Astrocyte (in vitro differentiated cells and primary cell): ENCODE measurements at regions not wholly inside any gene's neighbourhood (a gene's known extent, or its start where the extent isn't known, plus 50 kb on each side); places are given as distances from the start of the nearest gene placed in this dataset.
"Not testable (repeated sequence)": the region's sequence is repeated elsewhere in the genome, so short reads cannot be mapped to it uniquely, and the experiment has no call there.

Experiments used
- DNase-seq: peaks from one replicate; pipeline ENCODE4 v3.0.0-alpha.2; 2010; ENCODE audit warnings: low read depth
- FAIRE-seq: peaks from 2 replicates; lab custom pipeline; 2011; peaks lifted over from hg19 to GRCh38; lab: Jason Lieb, UNC
- H2AFZ ChIP-seq: 2 replicates; pipeline ENCODE4 v1.6.0; 2012; ENCODE audit warnings: low read depth, low read length, inconsistent platforms
- H3K27ac ChIP-seq: 2 replicates; pipeline ENCODE4 v1.5.1; 2011; ENCODE audit warnings: low read depth, low read length, inconsistent platforms
- H3K27me3 ChIP-seq: 2 replicates; pipeline ENCODE4 v1.6.0; 2011; ENCODE audit warnings: low read length, inconsistent platforms; ENCODE audit not compliant: insufficient read depth
- H3K36me3 ChIP-seq: 2 replicates; pipeline ENCODE4 v1.5.1; 2011; ENCODE audit warnings: low read length, inconsistent platforms; ENCODE audit not compliant: insufficient read depth
- H3K4me1 ChIP-seq: 2 replicates; pipeline ENCODE4 v1.5.1; 2011; ENCODE audit warnings: low read length, inconsistent platforms; ENCODE audit not compliant: insufficient read depth
- H3K4me2 ChIP-seq: 2 replicates; pipeline ENCODE4 v1.6.0; 2012; ENCODE audit warnings: low read length, inconsistent platforms
- H3K4me3 ChIP-seq: 2 replicates; pipeline ENCODE4 v1.5.1; 2011; ENCODE audit warnings: low read depth, mild to moderate bottlenecking, low read length, inconsistent platforms; ENCODE audit not compliant: insufficient read depth
- H3K79me2 ChIP-seq: 2 replicates; pipeline ENCODE4 v1.6.0; 2012; ENCODE audit warnings: mild to moderate bottlenecking, low read length, inconsistent platforms; ENCODE audit not compliant: insufficient read depth
- H3K9ac ChIP-seq: 2 replicates; pipeline ENCODE4 v1.6.0; 2012; ENCODE audit warnings: mild to moderate bottlenecking, low read length, inconsistent platforms
- H3K9me3 ChIP-seq: 2 replicates; pipeline ENCODE4 v1.5.1; 2012; ENCODE audit warnings: low read depth, mild to moderate bottlenecking, low read length, inconsistent platforms; ENCODE audit not compliant: insufficient read depth
- H4K20me1 ChIP-seq: 2 replicates; pipeline ENCODE4 v1.6.0; 2012; ENCODE audit warnings: low read length, inconsistent platforms; ENCODE audit not compliant: insufficient read depth
- H3K27ac Mint-ChIP-seq: one replicate; pipeline ENCODE4 v1.8.0; 2021; ENCODE audit warnings: mild to moderate bottlenecking, mixed read lengths; ENCODE audit not compliant: unreplicated experiment
- H3K27me3 Mint-ChIP-seq: one replicate; pipeline ENCODE4 v1.8.0; 2021; ENCODE audit warnings: low read depth, mixed read lengths; ENCODE audit not compliant: unreplicated experiment
- H3K36me3 Mint-ChIP-seq: one replicate; pipeline ENCODE4 v1.8.0; 2021; ENCODE audit warnings: low read depth, mixed read lengths; ENCODE audit not compliant: unreplicated experiment
- H3K4me1 Mint-ChIP-seq: one replicate; pipeline ENCODE4 v1.8.0; 2021; ENCODE audit warnings: low read depth, mixed read lengths; ENCODE audit not compliant: unreplicated experiment
- H3K4me3 Mint-ChIP-seq: one replicate; pipeline ENCODE4 v1.8.0; 2021; ENCODE audit warnings: mild to moderate bottlenecking, moderate library complexity, mixed read lengths; ENCODE audit not compliant: unreplicated experiment
- H3K9me3 Mint-ChIP-seq: one replicate; pipeline ENCODE4 v1.8.0; 2021; ENCODE audit warnings: mild to moderate bottlenecking, mixed read lengths; ENCODE audit not compliant: unreplicated experiment
- CTCF ChIP-seq: IDR thresholded peaks from 2 replicates; pipeline ENCODE4 v1.5.1; 2011; ENCODE audit warnings: low read depth, mild to moderate bottlenecking, inconsistent platforms, low read length, moderate library complexity; ENCODE audit not compliant: insufficient read depth
- EZH2 ChIP-seq: IDR thresholded peaks from 2 replicates; pipeline ENCODE4 v1.6.1; 2012; ENCODE audit warnings: mild to moderate bottlenecking, low read length, inconsistent platforms; ENCODE audit not compliant: insufficient read depth

- Mint-ChIP-seq H3K36me3 (no peaks in the 10 kb centered on the region), H3K27ac (no peak overlapping the region)
Measured at GRCh38 chr12:76936275-76937193, 57.7 kb upstream of the CSRP2 start.

GRCh38 chr12:76933392-76933791 lies 54.6 kb upstream of the CSRP2 start:
- H2AFZ ChIP-seq, H3K4me1 Mint-ChIP-seq, H3K27ac ChIP-seq, H3K4me3 Mint-ChIP-seq, H3K9me3 ChIP-seq, H3K4me3 ChIP-seq, H3K27ac Mint-ChIP-seq, H3K9me3 Mint-ChIP-seq, H3K79me2 ChIP-seq, H3K27me3 Mint-ChIP-seq, H3K4me1 ChIP-seq, H3K4me2 ChIP-seq, H3K27me3 ChIP-seq, DNase-seq, H3K9ac ChIP-seq, FAIRE-seq, H3K36me3 Mint-ChIP-seq, H3K36me3 ChIP-seq, H4K20me1 ChIP-seq: not testable (repeated sequence)

More at GRCh38 chr12:76936275-76937193, 57.7 kb upstream of the CSRP2 start:
- peaks cover 2% of the 10 kb centered on the region for H3K4me1 Mint-ChIP-seq
- Histone ChIP-seq H2AFZ (no peak overlapping the region), H4K20me1 (no peaks in the 10 kb centered on the region), H3K4me1 (no peaks in the 10 kb centered on the region), H3K79me2 (no peaks in the 10 kb centered on the region), H3K4me3 (no peak overlapping the region), H3K4me2 (no peak overlapping the region), H3K36me3 (no peaks in the 10 kb centered on the region), H3K27me3 (no peaks in the 10 kb centered on the region), H3K9ac (no peak overlapping the region), H3K9me3 (no peaks in the 10 kb centered on the region), H3K27ac (no peak overlapping the region)
- no peaks in the 10 kb centered on the region for H3K27me3 Mint-ChIP-seq
- DNase-seq (no peak), FAIRE-seq (no peak)
- no peak overlapping the region for H3K4me3 Mint-ChIP-seq
- H3K9me3 Mint-ChIP-seq, result peaks cover 2% of the 10 kb centered on the region
- TF ChIP-seq CTCF (no peak), EZH2 (no peak)

GRCh38 chr12:76929499-76929898 lies 50.7 kb upstream of the CSRP2 start:
- no peak overlapping the region for H3K4me3 Mint-ChIP-seq
- FAIRE-seq, result no peak
- Histone ChIP-seq H3K27ac (no peak overlapping the region), H3K4me3 (no peak overlapping the region), H3K9me3 (no peaks in the 10 kb centered on the region), H3K79me2 (no peaks in the 10 kb centered on the region), H3K4me1 (no peaks in the 10 kb centered on the region), H4K20me1 (no peaks in the 10 kb centered on the region), H3K9ac (no peak overlapping the region), H3K27me3 (no peaks in the 10 kb centered on the region), H2AFZ (no peak overlapping the region), H3K4me2 (no peak overlapping the region), H3K36me3 (no peaks in the 10 kb centered on the region)
- peaks cover 2% of the 10 kb centered on the region for H3K27me3 Mint-ChIP-seq
- DNase-seq, result no peak
- H3K27ac Mint-ChIP-seq, result no peak overlapping the region
- peaks cover 1% of the 10 kb centered on the region for H3K36me3 Mint-ChIP-seq
- TF ChIP-seq CTCF, result no peak
- peaks cover 3% of the 10 kb centered on the region for H3K9me3 Mint-ChIP-seq
- no peaks in the 10 kb centered on the region for H3K4me1 Mint-ChIP-seq
